ENCODE measurements at regions not wholly inside any gene's neighbourhood (a gene's known extent, or its start where the extent isn't known, plus 50 kb on each side); places are given as distances from the start of the nearest gene placed in this dataset.

- TF ChIP-seq ZBTB33 (IDR thresholded peaks at IDR 0.05; ENCODE audit: borderline replicate concordance, low read depth) = no peak
- no peak for TF ChIP-seq RFX5 (IDR thresholded peaks at IDR 0.05; ENCODE audit: low read length)
- no peak for TF ChIP-seq CTCF (IDR thresholded peaks at IDR 0.05)
- TF ChIP-seq RAD21 (IDR thresholded peaks at IDR 0.05; ENCODE audit: low read length) = no peak
- TF ChIP-seq POLR2AphosphoS5 (IDR thresholded peaks at IDR 0.05; ENCODE audit: low read depth, low read length) = no peak
- TF ChIP-seq TAF1 (IDR thresholded peaks at IDR 0.05; ENCODE audit: borderline replicate concordance, low read depth, low read length) = no peak
- no peak for TF ChIP-seq GABPA (IDR thresholded peaks at IDR 0.05; ENCODE audit: low read depth)
- TF ChIP-seq SMC3 (IDR thresholded peaks at IDR 0.05; ENCODE audit: low read depth, low read length) = no peak
- TF ChIP-seq, protein P1, sequence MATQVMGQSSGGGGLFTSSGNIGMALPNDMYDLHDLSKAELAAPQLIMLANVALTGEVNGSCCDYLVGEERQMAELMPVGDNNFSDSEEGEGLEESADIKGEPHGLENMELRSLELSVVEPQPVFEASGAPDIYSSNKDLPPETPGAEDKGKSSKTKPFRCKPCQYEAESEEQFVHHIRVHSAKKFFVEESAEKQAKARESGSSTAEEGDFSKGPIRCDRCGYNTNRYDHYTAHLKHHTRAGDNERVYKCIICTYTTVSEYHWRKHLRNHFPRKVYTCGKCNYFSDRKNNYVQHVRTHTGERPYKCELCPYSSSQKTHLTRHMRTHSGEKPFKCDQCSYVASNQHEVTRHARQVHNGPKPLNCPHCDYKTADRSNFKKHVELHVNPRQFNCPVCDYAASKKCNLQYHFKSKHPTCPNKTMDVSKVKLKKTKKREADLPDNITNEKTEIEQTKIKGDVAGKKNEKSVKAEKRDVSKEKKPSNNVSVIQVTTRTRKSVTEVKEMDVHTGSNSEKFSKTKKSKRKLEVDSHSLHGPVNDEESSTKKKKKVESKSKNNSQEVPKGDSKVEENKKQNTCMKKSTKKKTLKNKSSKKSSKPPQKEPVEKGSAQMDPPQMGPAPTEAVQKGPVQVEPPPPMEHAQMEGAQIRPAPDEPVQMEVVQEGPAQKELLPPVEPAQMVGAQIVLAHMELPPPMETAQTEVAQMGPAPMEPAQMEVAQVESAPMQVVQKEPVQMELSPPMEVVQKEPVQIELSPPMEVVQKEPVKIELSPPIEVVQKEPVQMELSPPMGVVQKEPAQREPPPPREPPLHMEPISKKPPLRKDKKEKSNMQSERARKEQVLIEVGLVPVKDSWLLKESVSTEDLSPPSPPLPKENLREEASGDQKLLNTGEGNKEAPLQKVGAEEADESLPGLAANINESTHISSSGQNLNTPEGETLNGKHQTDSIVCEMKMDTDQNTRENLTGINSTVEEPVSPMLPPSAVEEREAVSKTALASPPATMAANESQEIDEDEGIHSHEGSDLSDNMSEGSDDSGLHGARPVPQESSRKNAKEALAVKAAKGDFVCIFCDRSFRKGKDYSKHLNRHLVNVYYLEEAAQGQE (IDR thresholded peaks at IDR 0.05; ENCODE audit: low read depth, low read length) = no peak
- no peak for TF ChIP-seq SIN3A (IDR thresholded peaks at IDR 0.05; ENCODE audit: borderline replicate concordance, low read depth, low read length)
Observed at GRCh38 chr6:27026361-27026760, 221.1 kb upstream of the PRSS16 start.
